Stimulated activated CD4-positive, alpha-beta T cell treated with anti-CD3 and anti-CD28 coated beads, Interleukin-12 subunit alpha, Interleukin-12 subunit beta, amount 100 ng/mL, for 24 hours (primary cell): ENCODE measurements at regions not wholly inside any gene's neighbourhood (a gene's known extent, or its start where the extent isn't known, plus 50 kb on each side); places are given as distances from the start of the nearest gene placed in this dataset.

Experiments used
- DNase-seq, 2 experiments: peaks; one replicate each; pipeline ENCODE4 v3.0.0-alpha.2; 2020; ENCODE audit warnings: low read depth in 2 of 2

DNA sequence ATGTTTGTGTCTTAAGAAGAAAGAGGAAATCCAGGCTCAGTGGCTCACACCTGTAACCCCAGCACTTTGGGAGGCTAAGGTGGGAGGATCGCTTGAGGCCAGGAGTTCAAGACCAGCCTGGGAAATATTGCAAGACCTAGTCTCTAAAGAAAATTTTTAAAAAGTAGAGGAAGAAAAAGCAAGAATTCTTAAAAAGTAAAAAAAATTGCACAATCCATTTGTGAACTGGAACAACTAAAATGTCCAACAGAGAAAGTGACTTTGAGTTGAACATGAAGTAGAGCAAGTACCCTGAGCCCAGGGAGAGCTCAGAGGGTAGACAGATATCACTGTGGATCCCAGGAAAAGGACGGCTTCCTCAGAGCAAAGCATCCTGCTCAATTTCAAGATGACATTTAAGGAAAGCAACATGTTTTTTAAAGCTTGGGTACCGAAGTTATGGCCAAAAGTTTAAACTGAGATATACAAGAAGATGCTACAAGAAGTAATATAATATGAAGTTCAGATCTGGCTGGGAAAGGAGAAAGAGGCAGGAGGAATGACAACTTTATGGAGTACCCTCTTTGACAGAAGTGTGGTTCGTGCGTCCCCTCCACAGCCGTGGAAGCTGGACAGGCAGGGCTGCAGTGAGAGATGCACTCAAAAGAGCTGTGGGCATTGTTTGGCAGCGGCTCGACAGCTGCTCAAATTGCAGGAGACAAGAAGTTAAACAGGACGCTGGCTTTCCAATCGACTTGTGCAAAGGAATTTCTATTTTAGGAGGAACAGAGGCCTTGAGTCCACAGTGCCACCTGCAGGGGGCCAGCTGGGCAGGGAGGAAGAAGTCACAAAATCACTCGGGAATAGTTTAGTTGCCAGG is 201.3 kb downstream of the JCAD start:
- no peak for DNase-seq

- no peak for DNase-seq
These were observed 203.1 kb downstream of the JCAD start for GRCh38 chr10:29856295-29856694.

DNA sequence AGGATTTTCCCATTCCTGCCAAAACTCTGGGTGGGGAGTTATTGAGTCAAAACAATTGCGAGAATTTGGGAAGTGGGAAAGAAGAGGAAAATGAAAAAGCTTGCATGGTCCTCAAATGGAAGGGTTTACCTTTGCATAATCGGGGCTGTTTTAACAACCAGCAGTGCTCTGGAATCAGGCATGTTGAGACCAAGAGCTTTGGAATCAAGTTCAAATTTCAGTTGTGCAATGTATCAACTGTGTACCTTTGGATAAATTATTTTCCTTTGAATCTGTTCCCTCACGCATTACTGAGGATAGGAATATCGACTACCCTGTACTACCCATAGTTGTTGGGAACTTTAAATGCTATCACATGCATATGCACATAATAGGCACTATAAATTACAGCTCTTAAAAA is 205.5 kb downstream of the JCAD start:
- no peak for DNase-seq

GRCh38 chr10:29851241-29851640 is 208.1 kb downstream of the JCAD start:
- DNase-seq = no peak

GRCh38 chr10:29850371-29850770 is 209.0 kb downstream of the JCAD start:
- no peak for DNase-seq

GRCh38 chr10:29849886-29850285 is 209.5 kb downstream of the JCAD start:
- DNase-seq = no peak

DNA sequence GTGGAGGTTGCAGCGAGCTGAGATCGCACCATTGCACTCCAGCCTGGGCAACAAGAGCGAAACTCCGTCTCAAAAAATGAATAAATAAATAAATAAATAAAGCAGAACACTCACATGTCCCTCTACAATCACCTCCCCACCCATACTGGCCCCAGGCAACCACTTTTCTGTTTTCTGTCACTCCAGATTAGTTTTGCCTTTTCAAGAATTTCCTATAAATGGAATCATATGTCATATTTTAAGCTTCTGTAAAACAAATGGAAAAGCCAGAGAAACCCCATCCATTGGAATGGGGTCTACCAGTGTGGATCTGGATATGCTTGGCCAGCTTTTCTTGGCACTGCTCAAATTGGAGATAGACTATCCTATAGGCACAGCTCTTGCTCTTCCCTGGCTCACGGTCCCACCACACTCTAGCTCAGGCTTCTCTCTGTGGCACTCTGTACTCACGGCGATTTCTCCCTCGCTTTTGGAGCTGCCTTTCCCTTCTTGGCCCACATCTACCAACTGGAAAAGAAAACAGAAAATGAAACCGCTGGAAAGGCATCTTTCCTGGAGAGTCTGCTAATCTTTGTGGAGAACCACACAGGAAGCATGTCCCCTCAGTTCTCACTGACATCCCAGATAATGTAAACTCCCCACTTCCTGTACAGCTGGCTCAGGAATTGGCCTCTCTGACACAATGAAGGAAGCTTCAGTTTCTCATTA is 210.1 kb downstream of the JCAD start:
- DNase-seq = no peak

DNA sequence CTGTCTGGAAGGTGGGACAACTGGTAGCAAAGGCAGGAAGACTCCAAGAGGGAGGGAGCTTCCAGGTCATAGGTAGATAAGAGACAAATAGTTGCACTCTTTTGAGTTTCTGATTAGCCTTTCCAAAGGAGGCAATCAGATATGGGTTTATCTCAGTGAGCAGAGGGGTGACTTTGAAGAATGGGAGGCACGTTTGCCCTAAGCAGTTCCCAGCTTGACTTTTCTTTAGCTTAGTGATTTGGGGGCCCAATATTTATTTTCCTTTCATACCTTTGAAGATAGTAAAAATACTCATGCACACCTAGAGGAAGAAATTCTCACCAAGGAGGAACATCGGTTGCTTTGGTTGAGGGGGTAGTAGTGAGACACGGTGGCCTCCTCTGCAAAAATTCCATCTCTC is 212.1 kb upstream of the SVIL start:
- DNase-seq = no peak

DNA sequence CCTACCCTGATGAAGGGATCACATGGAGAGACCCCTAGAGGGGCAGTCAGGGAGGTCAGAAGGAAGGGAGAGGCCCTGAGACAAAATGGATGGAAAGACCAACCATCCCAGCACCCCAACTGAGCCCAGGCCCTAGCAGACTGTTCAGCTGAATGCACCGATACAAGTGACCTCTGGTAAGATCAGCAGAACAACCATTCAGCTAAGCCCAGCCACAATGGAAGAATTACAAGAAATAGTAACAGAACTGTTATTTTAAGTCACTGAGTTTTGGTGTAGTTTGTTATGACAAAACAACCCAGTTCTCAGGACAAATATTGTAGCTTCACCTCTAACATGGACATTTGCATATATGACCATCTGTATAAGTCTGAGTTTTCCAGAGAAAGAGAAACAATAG is 210.4 kb upstream of the SVIL start:
- no peak for DNase-seq

GRCh38 chr10:29843143-29843542 is 208.4 kb upstream of the SVIL start:
- DNase-seq = no peak

DNA sequence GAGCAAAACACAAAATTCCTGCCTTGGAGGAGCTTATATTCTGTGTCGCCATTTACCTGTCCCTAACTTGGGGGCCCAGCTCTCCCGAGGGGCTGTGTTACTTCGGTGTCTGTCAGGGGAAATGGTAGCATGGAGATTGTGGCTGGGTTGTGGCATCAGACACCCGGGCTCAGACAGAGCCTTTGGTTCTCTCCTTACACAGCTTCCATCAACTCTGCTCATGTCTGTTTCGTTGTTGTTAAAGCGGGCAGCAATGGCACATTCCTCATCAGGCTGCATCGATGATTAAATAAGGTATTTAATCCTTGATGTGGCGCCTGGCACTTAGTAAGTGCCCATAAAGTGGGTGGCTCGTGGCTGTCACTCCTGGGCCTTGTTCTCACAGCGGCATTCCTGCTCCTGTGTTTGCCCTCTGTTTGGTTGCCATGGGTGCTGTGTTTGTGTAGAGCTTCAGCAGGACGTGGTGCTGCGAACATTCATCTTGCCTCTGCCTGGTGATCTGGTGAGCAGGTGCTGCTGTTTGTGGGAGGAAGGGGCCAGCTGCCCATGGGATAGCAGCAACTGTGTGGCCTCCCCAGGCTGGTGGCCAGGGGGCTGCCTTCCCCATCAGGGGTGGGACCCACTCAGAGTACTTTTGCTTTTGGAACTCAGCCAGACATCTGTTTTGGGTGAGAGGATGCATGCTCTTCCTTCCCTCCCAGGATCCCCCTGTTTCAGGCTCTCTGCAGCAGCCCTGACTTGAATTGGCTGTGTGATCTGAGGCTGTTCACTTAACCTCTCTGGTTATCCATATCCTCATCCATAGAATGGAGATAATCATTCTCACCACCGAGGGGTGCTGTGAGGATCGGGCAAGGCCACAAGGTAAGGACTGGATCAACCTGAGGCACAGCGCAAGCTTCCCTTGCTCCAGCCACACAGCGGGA is 207.2 kb upstream of the SVIL start:
- no peak for DNase-seq

DNA sequence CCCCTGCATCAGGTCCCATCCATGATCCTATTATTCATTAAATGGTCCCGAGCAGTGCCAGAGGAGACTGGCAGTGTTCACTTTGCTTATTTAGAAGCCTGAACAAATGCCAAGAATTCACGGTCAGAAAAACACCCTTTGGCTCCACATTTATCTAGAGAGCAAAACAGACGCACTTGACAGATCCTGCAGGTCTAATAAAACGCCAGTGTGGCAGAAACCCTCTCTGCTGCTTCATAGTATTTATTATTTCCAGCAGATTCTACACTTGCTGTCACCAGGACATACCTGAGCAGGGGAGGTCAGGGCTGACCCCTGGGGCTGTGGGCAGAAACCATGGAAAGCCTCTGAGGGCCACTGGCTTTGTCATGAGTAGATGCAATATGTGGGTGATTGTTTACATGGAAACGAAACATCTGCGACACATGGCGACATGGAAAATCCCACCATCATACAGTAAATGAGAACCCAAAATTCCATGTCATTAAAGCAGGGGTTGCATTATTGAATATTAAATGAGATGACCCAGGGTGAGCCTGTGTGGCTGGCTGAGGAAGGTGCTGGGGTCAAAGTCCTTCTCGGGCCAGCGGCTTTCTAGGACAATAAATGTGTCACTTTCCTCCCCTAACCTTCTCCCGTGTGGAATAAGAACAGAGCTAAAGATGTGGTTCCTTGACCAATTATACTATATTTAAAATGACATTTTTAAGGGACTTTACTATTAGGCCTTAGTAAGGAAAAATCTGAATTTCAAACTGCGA is 205.9 kb upstream of the SVIL start:
- DNase-seq = no peak

- no peak for DNase-seq
These were observed 205.2 kb upstream of the SVIL start for GRCh38 chr10:29839826-29840515.

- DNase-seq = no peak
These were observed 203.8 kb upstream of the SVIL start for GRCh38 chr10:29838539-29838938.

GRCh38 chr10:29837586-29837985 is 202.8 kb upstream of the SVIL start:
- no peak for DNase-seq

DNA sequence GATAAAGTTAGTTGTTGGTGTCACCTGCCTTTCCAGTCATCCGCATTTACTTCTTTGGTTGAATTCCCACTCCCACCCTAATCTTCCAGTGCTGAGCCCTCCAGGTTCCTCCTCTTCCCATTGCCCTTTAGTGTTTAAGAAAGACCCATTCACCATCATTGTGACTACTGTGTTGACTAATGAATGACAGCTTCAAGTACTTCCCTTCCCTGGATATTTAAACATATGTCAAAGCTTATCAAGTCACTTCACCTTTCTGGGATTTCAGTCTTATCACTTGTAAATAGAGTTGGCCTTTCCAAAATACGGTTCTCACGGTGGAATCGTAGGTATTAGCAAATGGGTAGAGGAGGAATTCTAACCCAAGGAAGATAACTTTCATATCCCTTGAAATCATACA is 201.6 kb upstream of the SVIL start:
- DNase-seq = no peak

DNA sequence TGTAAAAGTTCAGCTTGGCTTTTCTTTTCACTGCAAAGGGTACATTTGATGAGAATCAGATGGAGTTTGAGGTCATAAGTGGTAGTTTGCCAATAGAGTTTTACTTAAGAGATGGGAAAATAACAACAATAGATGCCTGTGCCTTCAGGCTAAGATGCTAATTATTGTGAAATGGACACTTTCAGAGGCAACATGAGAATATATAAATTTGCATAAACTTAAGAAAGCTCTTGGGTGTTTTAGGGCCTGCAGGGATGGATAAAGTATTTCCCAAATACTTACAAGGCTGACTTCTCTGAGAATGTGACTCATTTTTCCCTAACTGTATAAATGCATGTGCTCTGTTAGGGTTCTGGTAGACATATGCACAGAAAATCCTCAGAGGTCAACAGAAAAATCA is 200.3 kb upstream of the SVIL start:
- DNase-seq = no peak

DNA sequence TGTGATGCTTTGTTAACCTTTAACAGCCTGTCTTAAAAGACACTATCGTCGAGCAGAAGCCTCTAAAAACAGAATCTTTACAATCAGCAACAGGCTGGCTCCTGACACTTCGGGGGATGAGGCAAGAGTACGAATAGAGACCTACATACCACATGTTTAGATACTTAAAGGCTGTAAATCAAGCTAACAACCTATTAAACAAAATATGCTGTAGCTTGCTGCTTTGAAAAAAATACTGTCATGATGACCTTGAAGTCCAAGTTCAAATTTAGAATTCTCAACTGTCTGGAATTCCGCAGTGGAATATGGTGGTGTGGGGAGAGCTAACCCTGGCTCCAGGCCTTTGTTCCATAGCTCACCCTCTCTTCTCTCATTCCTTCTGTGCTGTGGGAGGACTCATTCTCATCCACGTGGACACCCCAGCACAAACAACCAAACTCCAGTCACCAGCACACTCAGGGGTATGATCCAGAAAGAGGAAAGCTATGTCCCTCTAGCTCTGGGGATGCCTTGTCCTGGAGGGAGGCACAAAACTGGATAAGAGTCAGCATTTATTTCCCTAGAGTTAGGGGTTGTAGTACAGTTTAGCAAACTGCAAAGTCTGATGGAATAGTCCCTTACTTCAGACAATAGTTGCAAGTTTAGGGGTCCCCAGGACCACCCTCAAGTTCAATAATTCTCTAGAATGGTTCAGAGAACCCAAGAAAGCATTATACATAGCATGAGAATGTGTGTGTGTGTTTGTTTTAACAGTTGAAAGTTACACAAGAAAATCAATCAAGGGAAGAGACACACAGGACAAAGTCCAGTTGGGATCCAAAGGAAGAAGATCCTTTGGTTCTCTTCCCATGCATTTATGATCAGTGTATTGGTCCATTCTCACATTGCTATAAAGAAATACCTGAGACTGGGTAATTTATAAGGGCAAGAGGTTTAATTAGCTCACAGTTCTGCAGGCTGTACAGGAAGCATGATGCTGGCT is 196.1 kb upstream of the SVIL start:
- DNase-seq = no peak

DNA sequence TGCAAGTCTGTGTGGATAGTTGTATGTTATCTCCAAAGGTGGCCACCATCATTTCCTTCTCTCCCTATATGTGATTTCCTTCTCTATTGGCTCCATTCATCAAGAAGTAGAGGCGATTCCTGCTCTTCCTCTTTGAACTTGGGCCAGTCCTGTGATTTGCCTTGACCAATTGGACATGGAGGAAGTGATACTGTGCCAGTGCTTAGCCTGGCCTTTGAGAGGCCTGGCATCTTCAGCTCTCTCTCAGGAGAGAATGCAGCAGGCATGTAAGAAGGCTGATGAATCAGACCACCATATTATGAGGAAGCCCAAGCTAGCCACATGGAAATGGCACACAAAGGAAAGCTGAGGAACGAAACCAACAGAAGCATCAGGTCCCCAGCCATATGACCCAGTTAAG is 195.0 kb upstream of the SVIL start:
- no peak for DNase-seq

DNA sequence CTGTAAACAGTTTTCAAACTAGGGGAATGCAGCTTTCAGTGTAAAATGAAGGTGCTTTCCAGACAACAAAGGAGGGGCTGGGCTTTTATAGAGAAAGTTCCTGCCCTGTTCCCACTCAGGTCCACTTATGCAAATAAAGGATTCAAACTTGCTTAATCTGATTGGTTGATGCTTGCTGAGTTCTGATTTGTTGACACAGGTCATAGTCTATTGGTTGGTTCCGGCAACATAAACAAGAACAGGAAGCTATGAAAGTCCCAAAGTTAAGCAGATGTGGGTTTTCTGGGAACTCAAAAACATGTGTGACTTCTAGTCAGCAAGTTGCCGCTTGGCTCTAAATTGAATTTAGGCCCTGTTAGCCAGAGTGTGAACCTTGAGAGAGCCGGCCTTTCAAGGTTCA is 194.2 kb upstream of the SVIL start:
- no peak for DNase-seq
